Eye (tissue), 1 donor: ENCODE measurements at regions not wholly inside any gene's neighbourhood (a gene's known extent, or its start where the extent isn't known, plus 50 kb on each side); places are given as distances from the start of the nearest gene placed in this dataset.
"Not testable (repeated sequence)": the region's sequence is repeated elsewhere in the genome, so short reads cannot be mapped to it uniquely, and the experiment has no call there.

Experiments
- DNase-seq: peaks from one replicate; pipeline ENCODE4 v3.0.0-alpha.2; 2015

DNA sequence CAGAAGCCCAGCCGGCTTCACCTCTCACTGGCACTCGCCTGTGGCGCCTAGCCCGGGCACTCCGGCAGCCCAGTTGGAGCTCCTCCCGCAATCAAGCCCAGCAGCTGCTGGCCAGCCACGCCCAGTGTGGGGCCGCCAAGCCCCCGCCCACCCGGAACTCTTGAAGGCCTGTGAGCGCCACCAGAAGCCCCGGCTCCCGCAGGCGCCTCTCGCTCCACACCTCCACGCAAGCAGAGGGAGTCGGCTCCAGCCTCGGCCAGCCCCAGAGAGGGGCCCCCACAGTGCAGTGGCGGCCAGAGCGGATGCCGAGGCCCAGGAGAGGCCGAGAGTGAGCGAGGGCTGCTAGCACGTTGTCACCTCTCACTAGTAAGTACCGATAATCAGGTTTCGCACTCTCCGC lies 240.7 kb downstream of the TFEC start:
- no peak for DNase-seq

DNA sequence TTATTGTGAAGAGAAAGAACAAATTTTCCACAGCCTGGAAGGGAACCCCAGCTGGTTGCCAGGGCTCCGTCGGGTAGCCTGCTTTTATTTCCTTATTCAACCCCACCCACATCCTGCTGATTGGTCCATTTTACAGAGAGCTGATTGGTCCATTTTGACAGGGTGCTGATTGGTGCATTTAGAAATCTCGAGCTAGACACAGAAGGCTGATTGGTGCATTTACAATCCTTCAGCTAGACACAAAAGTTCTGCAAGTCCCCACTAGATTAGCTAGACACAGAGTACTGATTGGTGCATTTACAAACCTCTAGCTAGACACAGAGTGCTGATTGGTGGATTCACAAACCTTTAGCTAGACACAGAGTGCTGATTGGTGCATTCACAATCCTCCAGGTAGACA lies 241.1 kb downstream of the TFEC start:
- not testable (repeated sequence) for DNase-seq

DNA sequence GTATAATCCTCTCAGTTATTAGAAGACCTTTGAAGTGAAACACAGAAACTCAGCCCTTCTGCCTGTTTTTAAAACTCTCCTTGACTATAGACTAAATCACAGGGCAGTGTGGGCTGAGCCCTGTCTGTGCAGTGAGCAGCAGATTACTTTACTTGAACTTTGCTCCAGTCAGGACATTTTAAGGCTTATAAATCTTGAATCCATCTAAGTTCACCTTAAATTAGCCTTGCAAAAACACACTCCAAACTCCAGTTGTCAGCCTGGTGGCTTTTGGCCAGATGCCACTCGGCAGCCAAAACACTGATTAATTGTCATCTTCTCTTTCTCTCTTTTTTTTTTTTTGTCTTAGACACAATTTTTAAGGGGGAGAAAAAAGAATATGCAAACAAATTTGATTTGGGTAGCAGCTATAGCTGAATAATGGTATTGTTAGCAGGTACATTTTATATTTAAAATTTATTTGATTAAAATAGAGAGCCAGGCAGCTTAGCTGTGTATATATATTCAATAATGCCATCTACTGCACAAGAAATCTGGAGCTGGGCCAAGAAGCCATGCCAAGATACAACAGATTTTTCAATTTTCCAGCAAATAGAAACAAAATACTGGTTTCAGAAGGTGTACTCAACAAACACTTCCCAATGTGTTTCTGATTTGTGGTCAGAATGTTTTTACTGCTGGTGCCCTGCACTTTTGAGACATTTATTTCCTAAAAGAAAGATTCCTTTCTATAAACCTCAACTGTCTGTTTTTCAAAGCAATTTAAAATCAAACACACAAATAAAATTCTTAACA lies 247.7 kb downstream of the TFEC start:
- peak; percentile 70 for DNase-seq

DNA sequence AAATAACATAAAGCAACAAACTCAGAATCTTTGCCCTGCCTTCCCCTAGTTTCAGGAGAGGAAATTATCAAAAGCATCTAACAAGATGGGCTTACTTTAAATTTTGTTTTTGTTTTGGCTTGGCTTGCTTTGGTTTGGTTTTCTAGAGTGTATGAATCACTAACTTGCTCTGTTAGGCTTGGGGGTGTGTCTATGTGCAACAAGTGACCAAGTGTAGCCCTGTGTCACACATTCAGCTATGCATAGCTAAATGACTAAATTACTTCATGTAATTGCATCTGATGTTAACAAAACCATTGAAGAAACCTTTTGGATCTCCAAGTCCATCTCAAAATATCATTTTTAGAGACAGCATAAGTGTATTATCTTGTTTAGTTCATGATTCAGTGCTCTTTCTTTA lies 251.0 kb downstream of the TFEC start:
- no peak for DNase-seq

DNA sequence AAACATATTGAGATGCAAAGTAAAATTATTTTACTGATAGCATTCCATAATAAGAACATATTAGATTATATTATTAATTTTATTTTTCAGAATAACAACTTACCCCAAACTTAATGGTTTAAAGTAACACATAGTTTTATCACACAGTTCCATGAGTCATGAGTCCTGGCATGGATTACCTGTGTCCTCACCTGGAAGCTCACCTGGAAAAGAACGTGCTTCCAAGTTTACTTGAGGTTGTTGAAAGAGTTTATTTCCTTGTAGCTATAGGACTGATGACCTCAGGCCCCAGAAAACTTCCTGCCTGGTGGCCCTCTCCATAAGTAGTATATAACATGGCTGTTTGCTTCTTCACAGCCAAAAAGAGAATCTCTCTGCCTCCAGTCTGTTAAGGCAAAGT lies 254.6 kb downstream of the TFEC start:
- no peak for DNase-seq

DNA sequence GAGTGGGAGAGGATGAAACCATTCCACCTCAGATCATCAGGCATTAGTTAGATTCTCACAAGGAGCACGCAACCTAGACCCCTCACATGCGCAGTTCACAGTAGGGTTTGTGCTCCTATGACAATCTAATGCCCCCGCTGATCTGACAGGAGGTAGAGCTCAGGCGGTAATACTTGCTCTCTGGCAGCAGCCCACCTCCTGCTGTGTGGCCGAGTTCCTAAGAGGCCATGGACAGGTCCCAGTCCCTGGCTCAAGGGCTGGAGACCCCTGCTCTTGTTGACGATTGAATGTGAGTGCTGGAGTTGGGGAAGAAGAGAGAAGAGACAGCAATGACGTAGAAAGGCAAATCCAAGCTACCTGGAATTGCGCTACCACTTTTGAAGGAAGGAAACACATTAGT lies 267.2 kb downstream of the TFEC start:
- DNase-seq = no peak

DNA sequence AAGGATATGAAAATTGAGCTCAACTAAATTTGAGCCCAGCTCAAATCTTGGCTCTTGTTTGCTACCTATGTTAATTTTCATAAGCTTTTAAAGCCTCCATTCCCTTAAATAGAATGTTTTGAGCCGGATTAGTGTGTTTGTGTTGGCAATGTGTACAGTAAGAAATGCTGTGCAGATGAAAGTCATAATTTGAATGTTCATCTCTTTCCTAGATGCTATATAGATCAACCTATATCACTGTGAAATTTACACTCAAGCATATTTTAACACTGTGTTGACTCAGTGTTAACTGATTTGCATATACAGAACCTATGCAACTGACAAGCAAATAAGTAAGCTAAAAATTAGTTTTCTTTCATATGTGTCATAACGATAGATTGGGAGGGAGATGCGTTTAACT lies 272.5 kb downstream of the TFEC start:
- DNase-seq = no peak

DNA sequence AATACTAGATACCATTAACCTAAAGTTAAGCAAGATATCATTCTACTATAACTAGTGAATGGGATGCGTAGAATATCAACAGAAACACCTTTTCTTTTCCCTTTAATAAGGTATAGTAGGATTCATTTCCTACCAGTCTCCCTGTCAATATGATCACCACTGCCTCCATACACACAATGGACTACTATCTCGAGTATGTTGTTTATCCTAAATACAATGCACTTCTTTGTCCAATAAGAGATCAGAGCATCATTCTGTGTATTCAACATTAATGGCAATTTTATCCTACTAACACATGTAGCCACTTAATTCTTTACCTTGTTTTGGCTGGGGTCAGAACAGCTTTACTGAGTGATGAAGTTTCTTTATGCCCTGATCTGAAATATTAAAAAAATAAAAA lies 276.3 kb downstream of the TFEC start:
- DNase-seq = no peak

DNA sequence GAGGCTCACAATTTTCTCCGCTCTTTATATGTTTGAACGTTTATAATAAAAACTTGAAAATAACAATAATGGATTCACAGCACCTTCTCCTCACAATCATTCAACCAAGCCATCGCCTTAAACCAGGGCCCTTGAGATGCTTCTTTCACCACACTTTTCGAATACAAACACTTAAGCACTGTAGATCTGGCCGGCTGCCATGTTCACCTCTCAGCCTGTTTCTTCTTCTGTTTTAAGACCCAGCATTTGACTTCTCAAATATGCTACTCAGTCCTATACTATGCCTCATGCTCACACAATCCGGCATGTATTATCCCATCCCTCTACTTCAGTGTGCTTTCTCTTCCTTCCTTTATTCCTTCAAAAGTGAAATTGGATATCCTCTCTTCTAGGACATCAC lies 280.6 kb downstream of the TFEC start:
- DNase-seq = no peak

DNA sequence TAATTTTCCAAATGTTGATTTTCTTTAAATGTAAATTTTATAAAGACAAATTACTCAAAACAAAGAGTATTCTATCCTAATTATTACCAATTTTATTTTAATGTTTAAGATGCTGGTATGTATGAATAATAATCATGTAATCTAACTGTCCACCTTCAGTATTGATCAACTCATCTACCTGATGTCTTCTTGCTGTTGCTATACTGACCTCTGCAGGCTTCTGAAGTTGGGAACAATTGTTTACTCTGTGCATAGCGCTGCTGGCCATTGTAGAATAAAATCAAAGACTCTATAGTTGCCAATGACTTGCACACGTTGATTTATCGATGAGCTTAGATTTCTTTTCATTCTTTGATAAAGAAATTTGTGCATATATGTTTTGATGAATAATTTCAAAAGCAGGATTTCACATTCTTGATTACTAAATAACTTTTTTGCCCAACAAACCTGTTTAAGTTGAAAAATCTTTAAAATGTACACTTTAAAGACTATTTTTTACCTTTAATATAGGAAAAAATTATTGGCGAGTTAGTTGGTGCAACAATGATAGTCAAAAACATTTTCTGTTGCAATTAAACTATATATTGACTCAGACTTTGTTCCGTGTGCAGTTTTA lies 282.3 kb downstream of the TFEC start:
- DNase-seq = no peak

DNA sequence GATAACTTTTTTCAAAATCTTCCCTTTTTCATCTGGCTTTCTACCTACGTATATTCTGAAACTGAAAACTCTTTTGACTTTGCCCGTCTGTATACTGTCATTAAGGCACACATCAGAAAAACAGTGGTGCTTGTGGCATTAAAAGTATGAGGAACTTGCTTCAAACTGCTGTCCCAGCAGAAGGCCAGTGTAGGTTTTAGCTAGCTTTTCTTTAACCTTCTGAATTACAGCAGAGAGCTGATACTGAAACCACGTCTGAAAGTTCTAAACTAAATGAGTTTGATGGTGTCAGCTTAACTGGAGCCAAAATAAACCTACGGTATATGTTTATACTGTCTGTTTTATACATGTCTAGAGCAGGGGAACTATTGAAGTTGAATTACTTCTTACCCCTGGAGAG lies 283.4 kb downstream of the TFEC start:
- no peak for DNase-seq

DNA sequence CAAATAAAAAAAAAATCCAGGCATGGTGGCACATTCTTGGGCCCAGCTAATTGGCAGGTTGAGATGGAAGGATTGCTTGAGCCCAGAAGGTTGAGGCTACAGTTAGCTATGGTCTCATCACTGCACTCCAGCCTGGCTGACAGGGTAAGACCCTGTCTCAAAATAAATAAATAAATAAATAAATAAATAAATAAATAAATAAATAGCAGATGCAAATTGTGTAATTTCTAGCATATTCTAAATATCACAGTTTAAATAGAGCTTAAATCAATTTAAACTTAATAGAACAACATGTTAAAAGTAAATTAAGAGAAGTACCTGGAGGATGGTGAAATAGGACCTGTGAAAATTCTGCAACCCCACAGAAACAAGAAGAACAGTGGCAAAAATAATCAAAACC lies 290.5 kb downstream of the TFEC start:
- DNase-seq = no peak

DNA sequence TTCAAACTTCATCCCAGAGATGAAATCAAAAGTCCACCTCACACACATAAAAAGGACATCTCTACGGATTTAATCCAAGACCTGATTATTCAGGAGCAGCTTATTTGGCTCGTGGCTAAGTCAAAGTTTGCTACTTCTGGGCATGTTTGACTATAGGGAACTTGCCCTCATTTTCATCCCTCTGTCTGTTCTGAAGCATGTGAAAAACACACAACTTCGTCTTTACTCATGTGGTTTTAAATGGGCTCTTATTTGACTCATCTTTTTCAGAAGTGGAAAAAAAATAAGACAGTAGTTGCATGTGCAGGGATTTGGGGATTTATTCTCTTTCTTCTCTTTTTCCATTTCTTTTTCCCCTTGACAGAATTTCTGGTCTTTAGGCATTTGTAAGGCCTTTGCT lies 295.9 kb downstream of the TFEC start:
- no peak for DNase-seq

DNA sequence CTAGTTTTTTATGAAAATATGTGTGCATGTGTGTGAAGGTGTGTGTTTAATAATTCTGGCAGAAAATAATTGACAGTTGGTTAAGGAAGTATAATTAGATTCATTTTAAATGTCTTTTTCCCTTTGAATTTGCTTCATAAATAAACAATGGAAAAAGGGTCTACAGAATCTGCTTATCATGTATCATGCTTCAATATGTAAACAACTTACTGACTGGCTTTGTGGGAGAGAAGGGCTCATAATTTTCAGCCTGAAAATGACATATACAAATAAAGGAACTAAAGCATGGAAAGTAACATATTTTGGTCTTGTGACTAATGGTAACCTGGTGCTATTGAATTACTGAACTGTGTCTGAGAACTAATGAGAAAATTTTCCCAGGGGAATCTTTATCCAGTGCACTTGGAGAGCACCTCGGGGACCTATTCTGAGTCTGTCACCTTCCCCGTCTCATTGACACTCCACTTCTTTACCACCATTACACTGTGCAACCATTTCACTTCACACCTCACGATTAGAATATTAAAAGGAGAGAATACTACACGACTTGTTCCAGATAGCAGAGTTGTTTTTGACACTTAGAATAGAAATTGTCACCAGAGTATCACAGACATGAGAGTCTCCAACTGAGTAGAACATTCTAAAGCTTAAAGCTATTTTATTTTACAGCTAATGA lies 298.6 kb downstream of the TFEC start:
- DNase-seq = no peak

DNA sequence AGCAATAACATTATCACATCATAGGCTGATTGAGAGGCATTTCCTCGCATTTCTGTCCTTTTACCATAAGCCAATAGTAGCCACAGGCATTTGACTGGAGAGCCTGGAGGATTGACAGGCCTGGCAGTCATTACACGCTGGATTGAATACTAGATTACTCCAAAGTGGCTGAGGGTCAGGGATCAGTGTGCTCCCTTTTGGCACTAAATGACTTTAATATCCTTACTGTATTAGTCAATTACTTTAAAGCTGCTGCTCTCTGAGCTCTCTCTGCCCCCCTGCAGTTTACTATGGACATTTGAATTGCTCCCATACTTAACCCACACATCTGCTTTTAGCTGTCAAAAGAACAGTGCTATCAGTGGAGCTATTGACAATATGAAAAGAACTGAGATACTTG lies 302.0 kb downstream of the TFEC start:
- peak; percentile 76 for DNase-seq

DNA sequence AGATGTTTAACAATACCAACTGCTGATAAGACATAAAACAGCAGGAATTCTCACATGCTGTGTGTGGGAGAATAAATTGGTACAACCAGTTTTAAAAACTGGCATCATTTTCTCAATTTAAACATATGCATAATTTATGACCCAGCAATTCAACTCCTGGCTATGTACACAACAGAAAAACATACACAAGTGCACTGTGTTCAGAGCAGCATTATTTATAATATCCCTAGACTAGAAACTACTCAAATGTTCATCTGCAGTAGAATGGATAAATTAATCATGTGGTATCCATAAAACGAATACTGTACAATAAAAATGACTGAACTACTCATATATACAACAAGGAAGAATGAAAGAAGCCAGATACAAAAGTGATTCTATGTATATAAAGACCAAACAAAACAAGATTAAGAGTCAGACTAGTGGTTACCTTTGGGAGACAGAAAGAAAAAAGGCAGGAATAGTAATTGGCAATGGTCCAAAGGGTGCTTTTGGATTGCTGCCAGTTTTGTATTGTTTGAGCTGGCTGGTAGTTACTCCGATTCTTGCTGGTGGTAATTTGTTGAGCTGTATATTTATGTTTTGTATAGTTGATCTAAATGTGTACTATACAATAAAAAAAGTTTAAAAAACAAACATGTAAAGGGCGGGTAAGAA lies 306.0 kb downstream of the TFEC start:
- DNase-seq = peak; percentile 50

DNA sequence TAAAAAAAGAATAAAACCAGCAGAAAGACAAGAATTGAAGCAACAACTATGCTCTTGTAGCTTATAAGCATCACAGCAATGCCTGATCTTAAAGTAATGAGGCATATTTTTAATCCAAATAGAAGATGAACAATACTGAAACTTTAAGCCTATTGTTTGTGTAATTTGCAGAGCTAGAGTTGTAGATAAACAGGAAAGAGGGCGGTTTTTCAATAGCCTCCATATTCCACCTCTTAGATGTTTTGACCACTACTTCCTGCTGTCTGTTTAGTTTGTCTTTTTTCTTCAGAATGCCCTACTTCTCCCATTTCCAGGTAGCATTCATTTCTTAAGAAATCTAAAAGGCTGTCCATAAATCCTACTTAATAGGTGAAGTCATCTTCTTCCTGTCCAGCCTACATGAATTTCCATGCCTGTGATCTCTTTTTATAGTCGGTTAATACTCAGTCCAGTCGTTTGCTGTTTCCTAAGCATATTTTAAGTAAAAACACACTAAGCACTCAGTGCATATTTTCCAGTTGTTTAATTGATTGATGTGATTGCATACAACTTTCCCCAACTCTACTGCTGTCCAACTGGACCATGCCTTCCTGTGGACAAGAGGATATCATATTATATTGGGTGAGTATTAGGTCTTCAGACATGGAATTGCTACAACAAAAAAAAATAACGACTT lies 308.1 kb downstream of the TFEC start:
- no peak for DNase-seq

DNA sequence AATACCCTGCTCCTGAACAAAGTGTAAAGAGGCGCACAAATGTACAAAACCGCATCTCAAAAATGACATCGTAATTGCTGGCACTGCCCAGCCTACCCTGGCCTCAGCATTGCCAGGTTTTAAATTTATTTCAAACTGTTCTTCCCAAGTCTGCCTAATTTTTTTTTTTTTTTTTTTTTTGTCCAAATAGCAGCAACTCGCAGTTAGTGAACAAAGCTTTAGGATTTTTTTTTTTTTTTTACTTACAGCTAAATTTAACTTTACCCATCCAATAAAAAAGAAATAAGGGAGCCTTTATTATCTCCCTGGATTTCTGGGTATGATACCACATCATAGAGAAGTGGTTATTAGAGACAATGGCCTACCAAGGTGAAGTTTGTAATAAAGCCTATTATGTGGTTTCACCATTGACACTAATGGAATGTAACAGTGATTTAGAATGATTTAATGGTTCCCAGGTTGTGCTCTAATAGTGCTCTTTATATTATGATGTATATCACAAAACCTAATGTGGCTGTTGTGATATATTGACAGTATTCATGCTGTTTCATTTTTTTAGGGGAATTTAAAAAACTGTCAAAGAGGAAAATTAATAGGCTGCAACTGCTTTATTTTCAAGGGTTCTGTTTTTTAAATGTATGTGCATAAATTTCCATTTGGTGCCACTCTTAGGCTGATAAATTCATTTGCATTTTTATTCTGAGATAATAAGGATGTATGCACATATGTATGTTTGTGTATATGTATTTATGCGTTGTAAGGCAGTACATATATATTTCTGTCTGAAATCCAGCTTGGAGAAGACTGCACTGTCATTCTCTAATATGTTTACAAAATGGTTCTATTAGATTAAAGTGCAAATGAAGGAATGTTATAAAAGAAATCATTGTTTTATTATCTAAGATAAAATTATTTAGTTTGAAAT lies 309.0 kb downstream of the TFEC start:
- no peak for DNase-seq

DNA sequence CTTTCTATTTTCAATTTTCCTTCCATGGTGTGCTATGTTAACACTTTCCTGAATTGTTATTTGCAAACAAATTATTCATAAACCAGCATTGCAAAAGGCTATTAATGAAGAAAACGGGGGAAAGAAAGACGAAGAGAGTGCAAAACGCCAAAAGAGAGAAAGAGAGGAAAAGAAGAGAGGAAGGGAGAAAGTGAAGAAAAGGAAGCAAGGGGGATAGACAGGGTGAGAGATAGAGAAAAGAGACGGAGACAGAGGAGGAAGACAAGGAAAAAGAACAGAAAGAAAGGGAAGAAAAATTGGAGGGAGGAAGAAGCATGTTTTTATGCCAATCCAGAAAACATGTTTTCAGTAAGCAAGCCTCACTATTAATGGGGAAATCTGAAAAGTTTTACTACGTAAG lies 310.6 kb downstream of the TFEC start:
- DNase-seq = no peak

DNA sequence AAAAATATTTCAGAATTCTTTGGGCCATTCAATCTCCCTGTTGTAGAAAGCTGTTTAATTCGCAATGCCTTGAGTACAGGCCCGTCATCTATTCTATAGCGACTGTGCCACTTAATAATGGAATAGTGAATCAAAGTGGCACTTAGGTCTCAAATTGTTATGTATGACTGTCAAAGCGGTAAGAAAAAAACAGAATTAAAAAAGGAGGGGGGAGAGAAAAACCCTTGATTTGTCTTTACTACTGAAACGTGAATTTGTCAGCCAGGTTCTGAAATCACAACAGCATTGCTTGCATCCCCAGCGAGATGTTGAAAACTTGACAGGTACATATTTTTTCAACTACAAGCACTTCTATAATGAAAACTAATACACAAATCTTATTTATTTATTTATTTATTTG lies 320.9 kb downstream of the TFEC start:
- no peak for DNase-seq

DNA sequence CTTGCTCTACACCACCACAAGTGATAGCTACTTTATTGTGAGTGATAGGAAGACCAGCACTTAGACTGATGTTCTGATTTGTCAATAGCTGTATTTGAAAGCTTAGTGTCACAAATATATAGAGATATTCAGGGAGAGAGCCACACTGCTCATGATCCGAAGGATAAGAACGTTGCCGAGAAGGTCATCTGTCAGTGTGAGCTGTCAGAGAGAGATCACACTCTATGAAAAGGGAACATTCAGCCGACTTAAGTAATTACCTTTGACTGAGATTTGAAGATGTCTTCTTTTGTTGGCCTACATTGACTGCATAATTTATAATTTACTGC lies 322.6 kb downstream of the TFEC start:
- no peak for DNase-seq
